SK-N-SH (cell line): ENCODE measurements at regions not wholly inside any gene's neighbourhood (a gene's known extent, or its start where the extent isn't known, plus 50 kb on each side); places are given as distances from the start of the nearest gene placed in this dataset.

Source experiments
- CTCF ChIA-PET: fragments of 300-600, 350-600 bp; formaldehyde crosslinking; extraction: SDS; loops from one replicate; lab custom pipeline; 2021; lab: Yijun Ruan, JAX
- POLR2A ChIA-PET: fragments of 350-600 bp; sonication (Branson Sonifier 250); formaldehyde crosslinking; extraction: SDS; loops from one replicate; lab custom pipeline; 2020; ENCODE audit warnings: antibody characterized with exemption, inconsistent platforms; lab: Yijun Ruan, JAX
- DNase-seq: peaks from one replicate; pipeline ENCODE4 v3.0.0; 2012
- H2AFZ ChIP-seq: fragments of 200-600 bp; sonication (generic); 2 replicates; pipeline ENCODE4 v1.8.1; 2016; ENCODE audit warnings: antibody characterized with exemption, mild to moderate bottlenecking, low read depth
- H3F3A ChIP-seq: fragments of 200-600 bp; sonication (generic); replicated peaks from 2 replicates; pipeline ENCODE3; 2016; ENCODE audit warnings: antibody characterized with exemption, mild to moderate bottlenecking; ENCODE audit not compliant: insufficient read depth
- H3K27ac ChIP-seq, 2 experiments: fragments of 200-500 bp in 1 of 2; fragments of 200-600 bp in 1 of 2; sonication (Bioruptor generic) in 1 of 2; sonication (generic), shearing (Covaris generic) in 1 of 2; 2 replicates each; pipeline versions ENCODE4 v1.5.1 to v1.6.1; 2014 to 2016; ENCODE audit warnings: low read depth in 2 of 2, inconsistent platforms in 1 of 2, low read length in 1 of 2, mild to moderate bottlenecking in 1 of 2, mixed read lengths in 1 of 2
- H3K27me3 ChIP-seq: fragments of 200-600 bp; sonication (generic), shearing (Covaris generic); 2 replicates; pipeline ENCODE4 v1.6.1; 2016; ENCODE audit warnings: mixed run types; ENCODE audit not compliant: insufficient read depth
- H3K36me3 ChIP-seq, 2 experiments: fragments of 200-500 bp in 1 of 2; fragments of 200-600 bp in 1 of 2; sonication (Bioruptor generic) in 1 of 2; sonication (generic) in 1 of 2; replicated peaks in 1 of 2; 2 replicates each; pipeline versions ENCODE3 to v1.5.1; 2014 to 2016; ENCODE audit warnings: low read length in 1 of 2, mild to moderate bottlenecking in 1 of 2; ENCODE audit not compliant: insufficient read depth in 2 of 2, control insufficient read depth in 1 of 2
- H3K4me1 ChIP-seq, 2 experiments: fragments of 200-500 bp in 1 of 2; fragments of 200-600 bp in 1 of 2; sonication (Bioruptor generic) in 1 of 2; sonication (generic), shearing (Covaris generic) in 1 of 2; 2 replicates each; pipeline versions ENCODE4 v1.5.1 to v1.6.1; 2014 to 2016; ENCODE audit warnings: low read depth in 1 of 2, low read length in 1 of 2, mixed run types in 1 of 2; ENCODE audit not compliant: insufficient read depth in 2 of 2, control insufficient read depth in 1 of 2
- H3K4me2 ChIP-seq: fragments of 200-600 bp; sonication (generic), shearing (Covaris generic); 2 replicates; pipeline ENCODE4 v1.6.1; 2017; ENCODE audit warnings: mixed run types
- H3K4me3 ChIP-seq, 2 experiments: fragments of 200-500 bp in 1 of 2; fragments of 200-600 bp in 1 of 2; sonication (Bioruptor generic) in 1 of 2; sonication (generic), shearing (Covaris generic) in 1 of 2; 2 replicates each; pipeline versions ENCODE4 v1.5.1 to v1.8.1; 2014 to 2016; ENCODE audit warnings: low read depth in 2 of 2, inconsistent platforms in 1 of 2, low read length in 1 of 2, mild to moderate bottlenecking in 1 of 2, mixed read lengths in 1 of 2, moderate library complexity in 1 of 2
- H3K79me2 ChIP-seq: fragments of 200-600 bp; sonication (generic); 2 replicates; pipeline ENCODE4 v1.8.1; 2017; ENCODE audit warnings: mild to moderate bottlenecking; ENCODE audit not compliant: insufficient read depth
- H3K9ac ChIP-seq: fragments of 200-600 bp; sonication (generic); 2 replicates; pipeline ENCODE4 v1.6.1; 2017; ENCODE audit warnings: mixed run types
- H3K9me2 ChIP-seq: fragments of 200-600 bp; sonication (generic); 2 replicates; pipeline ENCODE4 v1.6.1; 2017; ENCODE audit warnings: mixed run types
- H3K9me3 ChIP-seq: fragments of 200-600 bp; sonication (generic); 2 replicates; pipeline ENCODE4 v1.6.1; 2017; ENCODE audit warnings: mixed run types, mild to moderate bottlenecking, moderate library complexity
- H4K20me1 ChIP-seq: fragments of 200-600 bp; sonication (generic); 2 replicates; pipeline ENCODE4 v1.6.1; 2017; ENCODE audit warnings: mild to moderate bottlenecking, mixed run types; ENCODE audit not compliant: insufficient read depth
- CHD2 ChIP-seq: fragments of 150-350 bp; IDR thresholded peaks from 2 replicates; pipeline ENCODE4 v1.6.1; 2018; ENCODE audit warnings: low read length; ENCODE audit not compliant: partially characterized antibody
- ELF1 ChIP-seq: IDR thresholded peaks from 2 replicates; pipeline ENCODE4 v1.4.0; 2012
- EP300 ChIP-seq, 2 experiments: IDR thresholded peaks; 2 replicates each; pipeline versions ENCODE4 v1.4.0 to v1.6.1; 2012; ENCODE audit warnings: borderline replicate concordance in 1 of 2, low read depth in 1 of 2, low read length in 1 of 2
- FOSL2 ChIP-seq: IDR thresholded peaks from 2 replicates; pipeline ENCODE4 v1.4.0; 2012; ENCODE audit warnings: low read depth, mild to moderate bottlenecking, moderate library complexity, borderline replicate concordance
- FOXJ3 ChIP-seq: sonication (generic); formaldehyde crosslinking; IDR thresholded peaks from 2 replicates; pipeline ENCODE4 v1.5.1; 2020; ENCODE audit warnings: mild to moderate bottlenecking, missing genetic modification reagents
- NFIC ChIP-seq: IDR thresholded peaks from 2 replicates; pipeline ENCODE4 v1.4.0; 2012; ENCODE audit warnings: borderline replicate concordance
- POLR2AphosphoS5 ChIP-seq: IDR thresholded peaks from 2 replicates; pipeline ENCODE4 v1.6.1; 2012; ENCODE audit warnings: low read depth, low read length
- RAD21 ChIP-seq: IDR thresholded peaks from 2 replicates; pipeline ENCODE4 v1.6.1; 2012; ENCODE audit warnings: mild to moderate bottlenecking, low read length
- RFX5 ChIP-seq: IDR thresholded peaks from 2 replicates; pipeline ENCODE4 v1.6.1; 2012; ENCODE audit warnings: mild to moderate bottlenecking, improper control_type of control experiment, low read length
- SIN3A ChIP-seq: IDR thresholded peaks from 2 replicates; pipeline ENCODE4 v1.6.1; 2012; ENCODE audit warnings: low read depth, mild to moderate bottlenecking, low read length, moderate library complexity, borderline replicate concordance
- SMC3 ChIP-seq: IDR thresholded peaks from 2 replicates; pipeline ENCODE4 v1.6.1; 2012; ENCODE audit warnings: low read depth, low read length, improper control_type of control experiment
- TAF1 ChIP-seq: IDR thresholded peaks from 2 replicates; pipeline ENCODE4 v1.6.1; 2012; ENCODE audit warnings: low read depth, mild to moderate bottlenecking, low read length, moderate library complexity, borderline replicate concordance
- TCF12 ChIP-seq: IDR thresholded peaks from 2 replicates; pipeline ENCODE4 v1.4.0; 2012
- TEAD4 ChIP-seq: IDR thresholded peaks from 2 replicates; pipeline ENCODE4 v1.4.0; 2012; ENCODE audit warnings: mild to moderate bottlenecking, borderline replicate concordance; ENCODE audit not compliant: insufficient read depth
- YY1 ChIP-seq: IDR thresholded peaks from 2 replicates; pipeline ENCODE4 v1.4.0; 2012; ENCODE audit warnings: low read depth, mild to moderate bottlenecking
- WGBS: methylation state at CpG from one replicate; pipeline ENCODE4 v1.1.6; 2017; ENCODE audit warnings: low lambda C conversion rate; 5-methylcytosine and 5-hydroxymethylcytosine counted together
- TF ChIP-seq, protein P1 (sequence below): IDR thresholded peaks from 2 replicates; pipeline ENCODE4 v1.6.1; 2012; ENCODE audit warnings: mild to moderate bottlenecking, low read depth, low read length, moderate library complexity
- TF ChIP-seq, protein P2 (sequence below): fragments of 150-350 bp; IDR thresholded peaks from 2 replicates; pipeline ENCODE4 v1.6.1; 2016; ENCODE audit warnings: mild to moderate bottlenecking, low read depth, low read length
- TF ChIP-seq, protein P3 (sequence below): IDR thresholded peaks from 2 replicates; pipeline ENCODE4 v1.4.0; 2012; ENCODE audit warnings: low read depth, borderline replicate concordance
- TF ChIP-seq, protein P4 (sequence below): IDR thresholded peaks from 2 replicates; pipeline ENCODE4 v1.4.0; 2012; ENCODE audit warnings: low read depth

DNA sequence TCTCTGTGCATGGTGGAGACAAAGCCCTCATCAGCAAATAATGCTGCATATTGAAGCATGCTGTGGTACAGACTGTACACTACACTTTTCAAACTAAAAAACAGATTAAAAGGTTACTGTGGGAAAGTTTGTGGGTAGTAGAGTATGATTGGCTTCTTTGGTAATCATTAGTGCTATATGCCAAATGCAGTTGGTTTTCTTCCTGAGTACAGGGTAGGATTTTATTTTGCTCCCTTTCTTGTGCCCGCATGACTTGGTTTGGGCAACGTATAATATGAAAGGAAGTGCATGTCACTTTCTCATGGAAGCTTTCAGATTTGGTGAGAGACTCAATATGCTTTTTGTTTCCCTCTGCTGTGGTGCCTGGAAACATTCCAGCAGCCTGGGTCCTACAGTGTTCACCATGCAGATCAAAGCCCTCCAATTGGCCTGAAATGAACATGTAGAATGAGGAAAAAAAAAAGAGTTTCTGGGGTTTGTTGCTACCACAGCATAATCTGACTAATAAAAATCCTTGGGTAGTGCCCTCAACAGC is 270.7 kb upstream of the ADGRB3 start:
- ChIA-PET CTCF (no interaction called here), POLR2A (no interaction called here)
- H4K20me1 ChIP-seq = no peaks in the 10 kb centered on the region
- H3K4me1 ChIP-seq = no peaks in the 10 kb centered on the region
- TF ChIP-seq, protein P1, sequence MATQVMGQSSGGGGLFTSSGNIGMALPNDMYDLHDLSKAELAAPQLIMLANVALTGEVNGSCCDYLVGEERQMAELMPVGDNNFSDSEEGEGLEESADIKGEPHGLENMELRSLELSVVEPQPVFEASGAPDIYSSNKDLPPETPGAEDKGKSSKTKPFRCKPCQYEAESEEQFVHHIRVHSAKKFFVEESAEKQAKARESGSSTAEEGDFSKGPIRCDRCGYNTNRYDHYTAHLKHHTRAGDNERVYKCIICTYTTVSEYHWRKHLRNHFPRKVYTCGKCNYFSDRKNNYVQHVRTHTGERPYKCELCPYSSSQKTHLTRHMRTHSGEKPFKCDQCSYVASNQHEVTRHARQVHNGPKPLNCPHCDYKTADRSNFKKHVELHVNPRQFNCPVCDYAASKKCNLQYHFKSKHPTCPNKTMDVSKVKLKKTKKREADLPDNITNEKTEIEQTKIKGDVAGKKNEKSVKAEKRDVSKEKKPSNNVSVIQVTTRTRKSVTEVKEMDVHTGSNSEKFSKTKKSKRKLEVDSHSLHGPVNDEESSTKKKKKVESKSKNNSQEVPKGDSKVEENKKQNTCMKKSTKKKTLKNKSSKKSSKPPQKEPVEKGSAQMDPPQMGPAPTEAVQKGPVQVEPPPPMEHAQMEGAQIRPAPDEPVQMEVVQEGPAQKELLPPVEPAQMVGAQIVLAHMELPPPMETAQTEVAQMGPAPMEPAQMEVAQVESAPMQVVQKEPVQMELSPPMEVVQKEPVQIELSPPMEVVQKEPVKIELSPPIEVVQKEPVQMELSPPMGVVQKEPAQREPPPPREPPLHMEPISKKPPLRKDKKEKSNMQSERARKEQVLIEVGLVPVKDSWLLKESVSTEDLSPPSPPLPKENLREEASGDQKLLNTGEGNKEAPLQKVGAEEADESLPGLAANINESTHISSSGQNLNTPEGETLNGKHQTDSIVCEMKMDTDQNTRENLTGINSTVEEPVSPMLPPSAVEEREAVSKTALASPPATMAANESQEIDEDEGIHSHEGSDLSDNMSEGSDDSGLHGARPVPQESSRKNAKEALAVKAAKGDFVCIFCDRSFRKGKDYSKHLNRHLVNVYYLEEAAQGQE = no peak
- TF ChIP-seq TCF12 = no peak
- no peak for TF ChIP-seq FOSL2
- TF ChIP-seq NFIC = no peak
- TF ChIP-seq RFX5 = no peak
- no peak for TF ChIP-seq ELF1
- TF ChIP-seq, protein P2, sequence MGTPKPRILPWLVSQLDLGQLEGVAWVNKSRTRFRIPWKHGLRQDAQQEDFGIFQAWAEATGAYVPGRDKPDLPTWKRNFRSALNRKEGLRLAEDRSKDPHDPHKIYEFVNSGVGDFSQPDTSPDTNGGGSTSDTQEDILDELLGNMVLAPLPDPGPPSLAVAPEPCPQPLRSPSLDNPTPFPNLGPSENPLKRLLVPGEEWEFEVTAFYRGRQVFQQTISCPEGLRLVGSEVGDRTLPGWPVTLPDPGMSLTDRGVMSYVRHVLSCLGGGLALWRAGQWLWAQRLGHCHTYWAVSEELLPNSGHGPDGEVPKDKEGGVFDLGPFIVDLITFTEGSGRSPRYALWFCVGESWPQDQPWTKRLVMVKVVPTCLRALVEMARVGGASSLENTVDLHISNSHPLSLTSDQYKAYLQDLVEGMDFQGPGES = no peak
- TF ChIP-seq RAD21 = no peak
- no peak for TF ChIP-seq TEAD4
- TF ChIP-seq SIN3A = no peak
- no peak for TF ChIP-seq EP300 (IDR thresholded peaks at IDR 0.05; ENCODE audit: borderline replicate concordance in 1 of 2, low read depth in 1 of 2, low read length in 1 of 2)
- TF ChIP-seq, protein P3, sequence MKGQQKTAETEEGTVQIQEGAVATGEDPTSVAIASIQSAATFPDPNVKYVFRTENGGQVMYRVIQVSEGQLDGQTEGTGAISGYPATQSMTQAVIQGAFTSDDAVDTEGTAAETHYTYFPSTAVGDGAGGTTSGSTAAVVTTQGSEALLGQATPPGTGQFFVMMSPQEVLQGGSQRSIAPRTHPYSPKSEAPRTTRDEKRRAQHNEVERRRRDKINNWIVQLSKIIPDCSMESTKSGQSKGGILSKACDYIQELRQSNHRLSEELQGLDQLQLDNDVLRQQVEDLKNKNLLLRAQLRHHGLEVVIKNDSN = no peak
- no peak for TF ChIP-seq POLR2AphosphoS5
- no peak for TF ChIP-seq CHD2
- no peak for TF ChIP-seq YY1
- TF ChIP-seq FOXJ3 (CRISPR knock-in tag) = no peak
- TF ChIP-seq, protein P4, sequence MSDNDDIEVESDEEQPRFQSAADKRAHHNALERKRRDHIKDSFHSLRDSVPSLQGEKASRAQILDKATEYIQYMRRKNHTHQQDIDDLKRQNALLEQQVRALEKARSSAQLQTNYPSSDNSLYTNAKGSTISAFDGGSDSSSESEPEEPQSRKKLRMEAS = no peak
- no peak for TF ChIP-seq TAF1
- TF ChIP-seq SMC3 = no peak
- WGBS = 38% methylated on average over 2 of the region's 2 CpGs
- H3K9me2 ChIP-seq = no peaks in the 10 kb centered on the region
- H3K4me2 ChIP-seq = no peak overlapping the region
- no peak overlapping the region for H2AFZ ChIP-seq
- no peak overlapping the region for H3K27ac ChIP-seq
- H3K79me2 ChIP-seq = no peaks in the 10 kb centered on the region
- H3K9me3 ChIP-seq = no peaks in the 10 kb centered on the region
- no peaks in the 10 kb centered on the region for H3F3A ChIP-seq
- no peak overlapping the region for H3K4me3 ChIP-seq
- DNase-seq = no peak
- no peak overlapping the region for H3K9ac ChIP-seq
- H3K27me3 ChIP-seq = no peaks in the 10 kb centered on the region
- H3K36me3 ChIP-seq = no peaks in the 10 kb centered on the region
